ENCODE measurements at regions not wholly inside any gene's neighbourhood (a gene's known extent, or its start where the extent isn't known, plus 50 kb on each side); places are given as distances from the start of the nearest gene placed in this dataset.

DNA sequence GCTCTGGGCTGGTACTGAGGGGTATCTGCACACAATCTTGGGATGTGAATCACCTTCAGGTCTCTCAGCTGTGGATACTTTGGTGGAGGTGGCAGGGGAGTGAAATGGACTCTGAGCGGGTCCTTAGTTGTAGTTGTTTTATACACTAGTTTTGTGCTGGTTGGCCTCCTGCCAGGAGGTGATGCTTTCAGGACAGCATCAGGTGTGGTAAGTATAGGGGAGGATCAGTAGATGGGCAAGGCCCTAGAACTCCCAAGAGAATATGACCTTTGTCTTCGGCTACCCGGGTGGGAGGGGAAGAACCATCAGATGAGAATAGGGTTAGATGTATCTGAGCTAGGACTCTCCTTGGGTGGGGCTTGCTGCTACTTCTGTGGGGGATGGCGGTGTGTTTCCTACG is 2284.3 kb upstream of the PCDH20 start:
- POLR2A ChIA-PET = no interaction called here
- no peak for DNase-seq (ENCODE audit: extremely low spot score)
- TF ChIP-seq LEF1 (IDR thresholded peaks at IDR 0.05; ENCODE audit: borderline replicate concordance) (no peak), CTBP1 (IDR thresholded peaks at IDR 0.05; ENCODE audit: borderline replicate concordance) (no peak), NFRKB (IDR thresholded peaks at IDR 0.05) (no peak), ARNT (IDR thresholded peaks at IDR 0.05) (no peak), ELF4 (IDR thresholded peaks at IDR 0.05) (no peak), TARDBP (IDR thresholded peaks at IDR 0.05) (no peak), ZNF384 (IDR thresholded peaks at IDR 0.05) (no peak), L3MBTL2 (conservative IDR thresholded peaks at IDR 0.05) (no peak), HDGF (IDR thresholded peaks at IDR 0.05; ENCODE audit: borderline replicate concordance) (no peak), FOXK2 (IDR thresholded peaks at IDR 0.05) (no peak), BHLHE40 (IDR thresholded peaks at IDR 0.05; ENCODE audit: borderline replicate concordance) (no peak), SP1 (IDR thresholded peaks at IDR 0.05) (no peak), SUZ12 (IDR thresholded peaks at IDR 0.05) (no peak), FOXM1 (IDR thresholded peaks at IDR 0.05; ENCODE audit: borderline replicate concordance) (no peak), FOXA1 (IDR thresholded peaks at IDR 0.05) (no peak)
- TF ChIP-seq, protein P1, sequence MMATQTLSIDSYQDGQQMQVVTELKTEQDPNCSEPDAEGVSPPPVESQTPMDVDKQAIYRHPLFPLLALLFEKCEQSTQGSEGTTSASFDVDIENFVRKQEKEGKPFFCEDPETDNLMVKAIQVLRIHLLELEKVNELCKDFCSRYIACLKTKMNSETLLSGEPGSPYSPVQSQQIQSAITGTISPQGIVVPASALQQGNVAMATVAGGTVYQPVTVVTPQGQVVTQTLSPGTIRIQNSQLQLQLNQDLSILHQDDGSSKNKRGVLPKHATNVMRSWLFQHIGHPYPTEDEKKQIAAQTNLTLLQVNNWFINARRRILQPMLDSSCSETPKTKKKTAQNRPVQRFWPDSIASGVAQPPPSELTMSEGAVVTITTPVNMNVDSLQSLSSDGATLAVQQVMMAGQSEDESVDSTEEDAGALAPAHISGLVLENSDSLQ (IDR thresholded peaks at IDR 0.05) = no peak
- CTCF ChIA-PET = no interaction called here

DNA sequence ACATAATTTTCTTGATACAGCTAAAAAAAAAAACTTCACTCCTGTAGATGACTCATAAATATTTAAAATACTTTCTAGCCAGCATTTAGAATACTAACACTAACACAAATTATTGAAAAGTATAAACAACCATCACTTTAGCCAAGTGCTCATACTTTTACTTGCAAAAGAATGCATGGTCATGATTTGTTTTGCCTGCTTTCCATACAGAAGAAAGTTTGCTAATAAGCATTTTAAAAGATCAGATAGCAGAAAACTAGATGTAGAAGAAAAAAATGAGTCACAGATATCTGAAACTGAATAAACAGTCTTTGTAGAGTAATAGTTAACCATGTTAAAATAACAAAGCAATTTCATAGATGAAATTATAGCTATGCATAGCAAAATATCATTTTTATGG is 2280.4 kb upstream of the PCDH20 start:
- no peak for TF ChIP-seq ARNT (IDR thresholded peaks at IDR 0.05)
- no peak for TF ChIP-seq ZNF384 (IDR thresholded peaks at IDR 0.05)
- TF ChIP-seq NFRKB (IDR thresholded peaks at IDR 0.05) = no peak
- no peak for TF ChIP-seq FOXK2 (IDR thresholded peaks at IDR 0.05)
- TF ChIP-seq HDGF (IDR thresholded peaks at IDR 0.05; ENCODE audit: borderline replicate concordance) = no peak
- no peak for TF ChIP-seq SP1 (IDR thresholded peaks at IDR 0.05)
- TF ChIP-seq BHLHE40 (IDR thresholded peaks at IDR 0.05; ENCODE audit: borderline replicate concordance) = no peak
- TF ChIP-seq, protein P1 (IDR thresholded peaks at IDR 0.05) = no peak
- no peak for TF ChIP-seq FOXM1 (IDR thresholded peaks at IDR 0.05; ENCODE audit: borderline replicate concordance)
- ChIA-PET POLR2A (no interaction called here), CTCF (no interaction called here)
- DNase-seq (ENCODE audit: extremely low spot score) = no peak

DNA sequence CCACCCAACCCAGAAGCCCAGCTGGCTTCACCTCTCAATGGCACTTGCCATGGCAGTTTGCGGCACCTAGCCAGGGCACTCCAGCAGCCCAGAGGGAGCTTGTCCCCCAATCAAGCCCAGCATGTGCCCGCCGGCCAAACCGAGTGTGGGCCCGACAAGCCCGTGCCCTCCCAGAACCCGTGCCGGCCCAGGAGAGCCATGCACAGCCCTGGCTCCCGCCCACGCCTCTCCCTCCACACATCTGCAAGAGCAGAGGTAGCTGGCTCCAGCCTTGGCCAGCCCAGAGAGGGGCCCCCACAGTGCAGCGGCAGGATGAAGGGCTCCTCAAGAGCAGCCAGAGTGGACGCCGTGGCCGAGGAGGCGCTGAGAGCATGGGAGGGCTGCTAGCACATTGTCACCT is 2278.0 kb upstream of the PCDH20 start:
- ChIA-PET CTCF (no interaction called here), POLR2A (no interaction called here)
- DNase-seq (ENCODE audit: extremely low spot score) = no peak
- TF ChIP-seq FOXA1 (IDR thresholded peaks at IDR 0.05) (no peak), BHLHE40 (IDR thresholded peaks at IDR 0.05; ENCODE audit: borderline replicate concordance) (no peak), FOXK2 (IDR thresholded peaks at IDR 0.05) (no peak), ELF4 (IDR thresholded peaks at IDR 0.05) (no peak), LEF1 (IDR thresholded peaks at IDR 0.05; ENCODE audit: borderline replicate concordance) (no peak), HDGF (IDR thresholded peaks at IDR 0.05; ENCODE audit: borderline replicate concordance) (no peak), L3MBTL2 (conservative IDR thresholded peaks at IDR 0.05) (no peak)

DNA sequence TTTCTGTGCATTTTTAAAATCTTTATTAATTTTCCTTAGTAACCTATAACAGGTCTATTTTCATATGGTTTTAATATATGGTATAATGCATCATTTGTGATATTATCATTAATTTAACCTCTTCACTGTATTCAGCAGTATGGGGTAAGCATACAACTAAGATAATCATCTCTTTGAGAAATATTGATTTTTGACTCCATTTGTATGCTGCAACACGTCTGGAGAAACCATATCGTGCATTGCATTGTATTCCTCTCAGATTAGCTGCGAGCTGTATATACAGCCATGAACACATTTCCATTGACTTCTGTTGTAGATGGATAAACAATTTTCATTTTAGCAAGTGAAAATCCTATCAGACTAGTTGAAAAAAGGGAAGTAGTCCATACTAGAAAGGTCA is 2275.8 kb upstream of the PCDH20 start:
- CTCF ChIA-PET = no interaction called here
- DNase-seq (ENCODE audit: extremely low spot score) = no peak

DNA sequence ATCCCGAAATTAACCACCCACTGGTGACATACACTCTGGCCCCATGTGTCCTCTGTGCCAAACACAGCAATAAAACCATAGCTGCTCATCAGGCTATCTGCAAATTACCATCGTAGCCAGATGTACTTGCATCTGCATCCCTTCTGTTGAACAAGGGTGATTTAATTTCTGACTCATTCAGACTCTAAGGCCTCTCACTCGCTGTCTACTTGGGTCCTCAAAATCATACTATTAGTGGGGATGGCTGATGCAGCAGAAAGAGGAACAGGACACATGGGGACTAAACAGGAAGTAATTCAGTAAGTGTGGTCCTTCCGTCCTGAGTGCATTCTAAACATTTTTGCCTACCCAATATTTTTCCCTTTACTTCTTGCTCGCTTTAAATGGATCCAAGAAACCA is 2275.0 kb upstream of the PCDH20 start:
- TF ChIP-seq, protein P1 (IDR thresholded peaks at IDR 0.05) = no peak
- TF ChIP-seq HDGF (IDR thresholded peaks at IDR 0.05; ENCODE audit: borderline replicate concordance) (no peak), LEF1 (IDR thresholded peaks at IDR 0.05; ENCODE audit: borderline replicate concordance) (no peak), SP1 (IDR thresholded peaks at IDR 0.05) (no peak), L3MBTL2 (conservative IDR thresholded peaks at IDR 0.05) (no peak), NFRKB (IDR thresholded peaks at IDR 0.05) (no peak), FOXK2 (IDR thresholded peaks at IDR 0.05) (no peak), ARNT (IDR thresholded peaks at IDR 0.05) (no peak), FOXA1 (IDR thresholded peaks at IDR 0.05) (no peak), CTBP1 (IDR thresholded peaks at IDR 0.05; ENCODE audit: borderline replicate concordance) (no peak), ZNF384 (IDR thresholded peaks at IDR 0.05) (no peak), FOXM1 (IDR thresholded peaks at IDR 0.05; ENCODE audit: borderline replicate concordance) (no peak), ELF4 (IDR thresholded peaks at IDR 0.05) (no peak), BHLHE40 (IDR thresholded peaks at IDR 0.05; ENCODE audit: borderline replicate concordance) (no peak)
- DNase-seq (ENCODE audit: extremely low spot score) = no peak
- ChIA-PET POLR2A (no interaction called here), CTCF (no interaction called here)

More for the DNA sequence above, 2275.8 kb upstream of the PCDH20 start:
- POLR2A ChIA-PET = no interaction called here
- TF ChIP-seq HDGF (IDR thresholded peaks at IDR 0.05; ENCODE audit: borderline replicate concordance) (no peak), FOXM1 (IDR thresholded peaks at IDR 0.05; ENCODE audit: borderline replicate concordance) (no peak)

DNA sequence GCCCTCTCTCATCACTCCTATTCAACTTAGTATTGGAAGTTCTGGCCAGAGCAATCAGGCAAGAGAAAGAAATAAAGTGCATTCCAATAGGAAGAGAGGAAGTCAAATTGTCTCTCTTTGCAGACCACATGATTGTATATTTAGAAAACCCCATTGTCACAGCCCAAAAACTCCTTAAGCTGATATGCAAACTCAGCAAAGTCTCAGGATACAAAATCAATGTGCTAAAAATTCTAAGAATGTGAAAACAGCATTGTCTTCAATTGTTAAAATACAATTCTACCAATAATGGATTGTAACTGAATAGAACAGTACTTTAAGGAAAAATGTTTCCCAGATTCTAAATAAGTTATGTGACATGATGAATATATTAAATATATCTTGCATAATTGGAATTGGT is 2269.2 kb upstream of the PCDH20 start:
- POLR2A ChIA-PET = no interaction called here
- TF ChIP-seq BHLHE40 (IDR thresholded peaks at IDR 0.05; ENCODE audit: borderline replicate concordance) = no peak
- no peak for TF ChIP-seq ARNT (IDR thresholded peaks at IDR 0.05)
- no peak for TF ChIP-seq ELF4 (IDR thresholded peaks at IDR 0.05)
- no peak for TF ChIP-seq LEF1 (IDR thresholded peaks at IDR 0.05; ENCODE audit: borderline replicate concordance)
- no peak for TF ChIP-seq SUZ12 (IDR thresholded peaks at IDR 0.05)
- TF ChIP-seq CTBP1 (IDR thresholded peaks at IDR 0.05; ENCODE audit: borderline replicate concordance) = no peak
- TF ChIP-seq TARDBP (IDR thresholded peaks at IDR 0.05) = no peak
- TF ChIP-seq, protein P1 (IDR thresholded peaks at IDR 0.05) = no peak
- TF ChIP-seq ZNF384 (IDR thresholded peaks at IDR 0.05) = no peak
- TF ChIP-seq FOXM1 (IDR thresholded peaks at IDR 0.05; ENCODE audit: borderline replicate concordance) = no peak
- no peak for TF ChIP-seq SP1 (IDR thresholded peaks at IDR 0.05)
- no peak for TF ChIP-seq FOXK2 (IDR thresholded peaks at IDR 0.05)
- TF ChIP-seq NFRKB (IDR thresholded peaks at IDR 0.05) = no peak
- no peak for TF ChIP-seq L3MBTL2 (conservative IDR thresholded peaks at IDR 0.05)
- no peak for TF ChIP-seq HDGF (IDR thresholded peaks at IDR 0.05; ENCODE audit: borderline replicate concordance)
- no peak for TF ChIP-seq FOXA1 (IDR thresholded peaks at IDR 0.05)
- DNase-seq (ENCODE audit: extremely low spot score) = no peak
- CTCF ChIA-PET = no interaction called here

Measured in HEK293T (cell line).